Naive thymus-derived CD8-positive, alpha-beta T cell (primary cell): ENCODE measurements at regions not wholly inside any gene's neighbourhood (a gene's known extent, or its start where the extent isn't known, plus 50 kb on each side); places are given as distances from the start of the nearest gene placed in this dataset.

Experiments
- ATAC-seq, 2 donors: fragments of 150-1000 bp; cut with Tn5 transposase in 1 of 2; sonication (Bioruptor Pico), chemical (Tn5 transposase) in 1 of 2; 1 replicate in 1 of 2; 2 replicates in 1 of 2; pipeline ENCODE4 v1.10.0; 2021; ENCODE audit warnings: mild to moderate bottlenecking in 2 of 2, moderate library complexity in 2 of 2
- POLR2A ChIA-PET: fragments of 350-600 bp; sonication (Branson Sonifier 250); formaldehyde crosslinking; loops from one replicate; lab custom pipeline; 2021; ENCODE audit warnings: antibody characterized with exemption; lab: Charles Lee
- DNase-seq, 10 donors: peaks; one replicate each; pipeline versions ENCODE4 v3.0.0 to v3.0.0-alpha.2; 2020 to 2022
- H3K27ac Mint-ChIP-seq, 10 donors: one replicate each; pipeline ENCODE4 v1.8.0; 2020 to 2022; ENCODE audit warnings: mild to moderate bottlenecking in 10 of 10, mixed read lengths in 10 of 10, moderate library complexity in 4 of 10, inconsistent platforms in 1 of 10
- H3K27me3 Mint-ChIP-seq, 5 donors: one replicate each; pipeline ENCODE4 v1.8.0; 2021 to 2022; ENCODE audit warnings: mixed read lengths in 5 of 5
- H3K36me3 Mint-ChIP-seq, 3 donors: one replicate each; pipeline ENCODE4 v1.8.0; 2020 to 2022; ENCODE audit warnings: mixed read lengths in 3 of 3, mild to moderate bottlenecking in 2 of 3, inconsistent platforms in 1 of 3
- H3K4me1 Mint-ChIP-seq, 4 donors: one replicate each; pipeline ENCODE4 v1.8.0; 2021 to 2022; ENCODE audit warnings: mixed read lengths in 4 of 4
- H3K4me3 Mint-ChIP-seq, 10 donors: one replicate each; pipeline ENCODE4 v1.8.0; 2020 to 2022; ENCODE audit warnings: mild to moderate bottlenecking in 10 of 10, mixed read lengths in 10 of 10, moderate library complexity in 6 of 10, inconsistent platforms in 1 of 10
- H3K9me3 Mint-ChIP-seq, 9 donors: one replicate each; pipeline ENCODE4 v1.8.0; 2020 to 2022; ENCODE audit warnings: mixed read lengths in 9 of 9, mild to moderate bottlenecking in 3 of 9, inconsistent platforms in 1 of 9, moderate library complexity in 1 of 9

DNA sequence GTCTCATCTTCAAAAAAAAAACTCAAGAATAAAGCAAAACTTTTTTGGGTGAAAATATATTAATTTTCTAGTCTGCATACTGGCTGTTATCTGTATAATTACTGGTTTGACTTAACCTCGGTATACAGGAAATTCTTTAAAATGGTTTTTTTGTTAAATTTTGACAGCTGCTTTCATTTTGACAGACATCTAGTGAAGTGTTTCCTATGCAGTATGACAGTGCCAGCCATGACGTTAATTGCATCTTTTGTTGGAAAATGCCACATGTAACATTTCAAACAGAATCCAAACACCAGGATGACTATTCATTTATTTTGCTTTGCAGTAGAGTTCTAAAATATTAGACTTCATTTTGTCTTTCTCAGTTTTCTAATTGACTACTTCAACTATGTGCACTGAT, 460.4 kb downstream of the NXPH1 start:
- Mint-ChIP-seq H3K4me1 (no peaks in the 10 kb centered on the region), H3K4me3 (no peak overlapping the region), H3K9me3 (peaks cover 0 to 26% (median 10%) of the 10 kb centered on the region in 9 donors), H3K27ac (no peak overlapping the region), H3K36me3 (peaks cover 0 to 8% (median 0%) of the 10 kb centered on the region in 3 donors), H3K27me3 (no peaks in the 10 kb centered on the region)
- ATAC-seq: no peak
- DNase-seq: no peak
- POLR2A ChIA-PET: no interaction called here

DNA sequence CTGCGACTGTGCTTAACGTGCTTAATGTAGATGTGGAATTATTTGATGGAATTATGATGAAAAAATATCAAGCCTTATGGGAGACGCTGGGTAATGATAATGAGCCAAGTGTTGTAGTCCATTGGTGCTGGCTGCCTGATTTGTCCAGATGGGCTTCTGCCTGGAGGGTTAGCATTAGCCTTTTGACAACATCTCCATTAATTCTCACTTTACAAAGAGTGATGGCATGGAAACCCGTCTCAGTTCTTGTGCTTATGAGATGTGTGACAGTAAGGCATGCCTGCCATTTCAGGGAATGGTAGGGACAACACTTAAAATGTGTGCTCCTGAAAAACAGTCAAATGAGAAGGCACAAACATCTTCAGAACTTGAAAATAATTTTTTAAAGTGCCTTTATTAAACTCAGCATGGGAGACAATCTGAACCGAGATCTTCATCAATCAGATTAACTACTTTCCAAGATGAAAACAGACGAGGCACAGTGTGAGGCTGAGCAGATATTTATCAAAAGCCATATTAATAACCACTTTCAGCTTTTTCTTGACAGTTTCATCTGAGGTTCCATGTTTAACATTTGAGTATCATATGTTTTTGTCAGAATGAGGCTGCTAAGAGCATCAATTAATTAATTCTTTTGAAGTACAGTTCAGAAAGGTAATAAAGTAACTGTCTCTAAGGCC, 473.1 kb downstream of the NXPH1 start:
- Mint-ChIP-seq H3K4me3 (no peak overlapping the region), H3K27ac (no peak overlapping the region), H3K36me3 (no peaks in the 10 kb centered on the region), H3K27me3 (no peaks in the 10 kb centered on the region), H3K9me3 (peaks cover 0 to 3% (median 0%) of the 10 kb centered on the region in 9 donors), H3K4me1 (no peaks in the 10 kb centered on the region)
- no peak for ATAC-seq
- DNase-seq: no peak
- POLR2A ChIA-PET: no interaction called here

- H3K4me1 Mint-ChIP-seq: no peaks in the 10 kb centered on the region
- POLR2A ChIA-PET: no interaction called here
These were observed 475.5 kb downstream of the NXPH1 start for GRCh38 chr7:8908889-8909288.

GRCh38 chr7:8913682-8914081, 480.3 kb downstream of the NXPH1 start:
- ATAC-seq: no peak
- no peaks in the 10 kb centered on the region for H3K27me3 Mint-ChIP-seq

More at GRCh38 chr7:8908889-8909288, 475.5 kb downstream of the NXPH1 start:
- no peak overlapping the region for H3K27ac Mint-ChIP-seq
- ATAC-seq (no peak), DNase-seq (no peak)
- H3K27me3 Mint-ChIP-seq: no peaks in the 10 kb centered on the region
- no peaks in the 10 kb centered on the region for H3K36me3 Mint-ChIP-seq
- no peak overlapping the region for H3K4me3 Mint-ChIP-seq
- peaks cover 0 to 4% (median 0%) of the 10 kb centered on the region in 9 donors for H3K9me3 Mint-ChIP-seq

DNA sequence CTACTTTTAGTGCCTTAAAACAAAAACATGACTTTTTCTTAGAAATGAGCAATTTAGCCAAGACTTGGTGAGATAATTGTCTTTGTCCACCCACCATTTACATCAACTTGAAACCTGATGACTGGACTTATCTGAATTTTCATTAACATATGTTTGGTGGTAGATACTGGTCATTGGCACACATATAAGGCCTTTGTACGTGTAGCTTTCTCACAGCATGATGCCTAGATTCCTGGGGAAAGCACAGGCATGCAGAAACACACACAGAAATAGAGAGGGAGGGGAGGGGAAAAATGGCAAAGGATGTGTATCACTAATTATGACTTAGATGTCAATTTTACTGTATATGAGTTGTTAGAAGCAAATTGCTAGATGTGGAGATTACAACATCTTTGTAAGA, 488.4 kb downstream of the NXPH1 start:
- H3K9me3 Mint-ChIP-seq: peaks cover 0 to 19% (median 7%) of the 10 kb centered on the region in 9 donors
- no peaks in the 10 kb centered on the region for H3K36me3 Mint-ChIP-seq
- H3K27ac Mint-ChIP-seq: no peak overlapping the region
- ATAC-seq: no peak
- no peak for DNase-seq
- POLR2A ChIA-PET: no interaction called here
- no peaks in the 10 kb centered on the region for H3K27me3 Mint-ChIP-seq
- H3K4me1 Mint-ChIP-seq: no peaks in the 10 kb centered on the region
- H3K4me3 Mint-ChIP-seq: no peak overlapping the region

More at GRCh38 chr7:8913682-8914081, 480.3 kb downstream of the NXPH1 start:
- POLR2A ChIA-PET: no interaction called here
- Mint-ChIP-seq H3K4me3 (no peak overlapping the region), H3K9me3 (peaks cover 0 to 12% (median 2%) of the 10 kb centered on the region in 9 donors), H3K36me3 (no peaks in the 10 kb centered on the region), H3K4me1 (no peaks in the 10 kb centered on the region), H3K27ac (no peak overlapping the region)
- DNase-seq: no peak

DNA sequence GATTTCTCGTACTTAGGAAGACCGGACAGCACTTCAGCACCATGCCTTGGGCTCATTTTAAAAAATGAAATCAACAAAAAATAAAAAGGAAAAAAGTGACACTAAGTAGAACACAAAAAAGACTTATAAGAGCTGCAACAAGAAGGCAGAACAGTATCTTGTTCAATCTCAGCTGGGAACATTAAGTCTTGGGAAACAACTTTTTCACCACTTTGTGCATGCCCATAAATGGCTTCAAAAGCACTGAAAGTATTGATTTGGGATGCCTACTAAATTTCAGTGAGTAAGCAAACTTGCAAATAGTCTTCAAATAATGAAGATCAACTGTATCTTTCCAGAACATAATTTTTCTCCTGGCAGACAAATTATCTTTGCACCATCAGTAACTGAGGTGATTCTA, 489.3 kb downstream of the NXPH1 start:
- POLR2A ChIA-PET: no interaction called here
- no peaks in the 10 kb centered on the region for H3K36me3 Mint-ChIP-seq
- no peaks in the 10 kb centered on the region for H3K27me3 Mint-ChIP-seq
- ATAC-seq (no peak), DNase-seq (no peak)
- H3K4me1 Mint-ChIP-seq: no peaks in the 10 kb centered on the region
- H3K9me3 Mint-ChIP-seq: peaks cover 0 to 19% (median 7%) of the 10 kb centered on the region in 9 donors
- H3K27ac Mint-ChIP-seq: no peak overlapping the region
- no peak overlapping the region for H3K4me3 Mint-ChIP-seq

DNA sequence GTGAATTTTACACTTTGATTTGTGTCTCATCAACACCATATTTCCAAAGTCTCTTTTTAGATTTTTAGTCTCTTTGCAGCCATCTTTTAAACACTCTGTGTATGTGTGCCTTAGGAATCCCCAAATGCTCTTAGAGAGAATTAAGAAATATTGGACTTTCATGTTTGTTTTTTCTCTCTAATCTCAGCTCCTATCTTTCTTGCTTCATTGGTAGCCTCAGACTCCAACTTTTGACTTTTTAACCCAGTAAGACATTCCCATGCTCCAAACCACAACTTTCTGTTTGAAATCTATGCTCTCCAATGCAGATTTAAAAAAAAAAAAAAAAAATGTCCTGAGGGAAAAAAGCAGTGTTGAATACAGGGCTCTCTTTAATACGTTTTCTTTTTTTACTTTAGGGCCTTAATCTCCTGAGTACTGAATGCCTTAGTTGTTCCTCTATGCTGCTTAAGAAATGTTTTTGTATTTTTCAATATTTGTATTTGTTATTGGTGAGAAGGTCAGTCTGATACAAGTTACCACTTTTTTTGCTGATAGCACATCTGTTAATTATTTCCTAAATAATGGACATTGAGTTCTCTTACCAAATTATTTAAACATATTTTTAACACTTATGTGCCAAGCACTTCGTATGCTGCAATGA, 489.9 kb downstream of the NXPH1 start:
- ATAC-seq: no peak
- no peak for DNase-seq
- POLR2A ChIA-PET: no interaction called here
- Mint-ChIP-seq H3K27me3 (no peaks in the 10 kb centered on the region), H3K4me1 (no peaks in the 10 kb centered on the region), H3K27ac (no peak overlapping the region), H3K36me3 (no peaks in the 10 kb centered on the region), H3K4me3 (no peak overlapping the region), H3K9me3 (peaks cover 0 to 15% (median 7%) of the 10 kb centered on the region in 9 donors)

DNA sequence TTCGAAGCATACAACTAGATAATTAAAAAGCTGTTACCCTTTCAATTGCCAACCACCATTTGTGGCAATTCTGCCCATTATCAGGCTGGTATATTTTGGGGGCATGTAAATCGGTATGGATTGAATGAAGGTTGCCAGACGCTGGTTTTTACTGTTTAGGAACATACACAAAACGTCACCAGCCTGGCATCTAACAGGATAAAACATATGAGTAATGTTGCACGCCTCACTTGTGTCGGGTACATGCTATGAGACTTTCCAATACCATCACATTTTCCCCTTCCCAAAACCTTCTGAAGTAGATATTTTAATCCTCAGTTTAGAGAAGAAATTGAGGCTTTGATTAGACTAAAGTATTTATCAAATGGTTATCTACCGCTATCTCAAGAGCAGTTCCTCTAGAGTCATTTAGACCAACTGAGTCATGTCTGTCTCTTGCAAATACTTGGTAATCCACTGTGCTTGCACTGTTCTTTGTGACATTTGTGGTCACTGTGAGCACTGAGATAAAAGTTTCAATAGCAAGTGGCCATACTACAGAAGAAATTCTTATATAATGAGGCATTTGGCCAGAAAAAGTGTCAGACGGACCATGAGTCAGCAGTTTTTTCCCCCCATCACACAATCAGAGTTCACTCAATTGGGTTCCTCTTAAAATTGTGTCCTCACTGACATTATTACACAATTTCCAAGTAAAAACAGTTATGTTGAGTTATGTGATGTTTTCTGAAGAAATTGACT, 498.7 kb downstream of the NXPH1 start:
- DNase-seq (no peak), ATAC-seq (no peak)
- Mint-ChIP-seq H3K4me3 (no peak overlapping the region), H3K27me3 (peaks cover 0 to 1% (median 0%) of the 10 kb centered on the region in 5 donors), H3K4me1 (no peaks in the 10 kb centered on the region), H3K36me3 (no peaks in the 10 kb centered on the region), H3K27ac (no peak overlapping the region), H3K9me3 (peaks cover 0 to 18% (median 2%) of the 10 kb centered on the region in 9 donors)
- POLR2A ChIA-PET: no interaction called here

DNA sequence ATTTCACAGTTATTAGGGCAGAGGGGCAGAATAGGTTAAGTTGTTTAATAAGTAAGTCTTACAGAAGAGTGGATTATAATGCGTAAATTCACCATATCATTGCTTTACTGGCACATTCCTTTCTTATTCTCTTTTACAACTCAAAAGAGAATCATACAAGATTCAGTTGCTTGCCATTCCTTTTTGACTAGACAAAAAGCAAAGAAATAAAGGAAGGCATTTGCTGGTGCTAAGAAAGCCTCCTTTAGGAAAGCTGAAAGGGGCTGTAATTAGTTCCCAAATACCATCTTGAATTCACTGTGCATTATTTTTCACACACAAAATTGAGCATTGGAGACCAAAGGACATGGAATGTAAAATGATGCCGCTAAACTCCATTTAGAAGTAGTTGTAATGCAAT, 499.3 kb downstream of the NXPH1 start:
- DNase-seq (no peak), ATAC-seq (no peak)
- Mint-ChIP-seq H3K27me3 (peaks cover 0 to 1% (median 0%) of the 10 kb centered on the region in 5 donors), H3K27ac (no peak overlapping the region), H3K36me3 (no peaks in the 10 kb centered on the region), H3K4me1 (no peaks in the 10 kb centered on the region), H3K4me3 (no peak overlapping the region), H3K9me3 (peaks cover 0 to 18% (median 2%) of the 10 kb centered on the region in 9 donors)
- POLR2A ChIA-PET: no interaction called here

GRCh38 chr7:8937204-8937603, 503.8 kb downstream of the NXPH1 start:
- no peak overlapping the region for H3K4me3 Mint-ChIP-seq
- ATAC-seq: no peak
- H3K27me3 Mint-ChIP-seq: peaks cover 0 to 1% (median 0%) of the 10 kb centered on the region in 5 donors
- no peak overlapping the region for H3K27ac Mint-ChIP-seq
- H3K36me3 Mint-ChIP-seq: no peaks in the 10 kb centered on the region
- no peaks in the 10 kb centered on the region for H3K4me1 Mint-ChIP-seq
- POLR2A ChIA-PET: no interaction called here
- peaks cover 0 to 33% (median 6%) of the 10 kb centered on the region in 9 donors for H3K9me3 Mint-ChIP-seq
- DNase-seq: no peak

- H3K4me3 Mint-ChIP-seq: no peak overlapping the region
- no peak overlapping the region for H3K27ac Mint-ChIP-seq
- H3K4me1 Mint-ChIP-seq: no peaks in the 10 kb centered on the region
- no peaks in the 10 kb centered on the region for H3K36me3 Mint-ChIP-seq
- H3K27me3 Mint-ChIP-seq: peaks cover 0 to 1% (median 0%) of the 10 kb centered on the region in 5 donors
- H3K9me3 Mint-ChIP-seq: peaks cover 0 to 37% (median 8%) of the 10 kb centered on the region in 9 donors
- ATAC-seq: no peak
- no peak for DNase-seq
- POLR2A ChIA-PET: no interaction called here
These were observed 504.8 kb downstream of the NXPH1 start for GRCh38 chr7:8938044-8938805.

DNA sequence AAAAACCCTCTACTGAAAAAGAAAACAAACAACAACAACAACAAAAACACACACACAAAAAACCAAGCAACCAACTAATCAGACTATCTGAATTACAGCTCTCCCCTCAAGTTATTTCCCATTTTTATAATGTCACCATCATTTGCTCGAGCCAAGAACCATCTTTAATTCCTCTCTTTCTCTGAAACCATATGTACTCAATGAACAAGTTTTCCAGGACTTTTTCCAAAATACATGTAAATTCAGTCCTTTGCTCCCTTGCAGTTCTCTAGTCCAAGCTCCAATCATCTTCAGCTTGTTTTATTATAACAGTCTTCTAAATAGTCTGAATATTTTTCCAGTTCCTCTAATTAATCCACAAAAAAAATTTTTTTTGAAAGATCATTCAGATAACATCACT, 506.0 kb downstream of the NXPH1 start:
- H3K27me3 Mint-ChIP-seq: peaks cover 0 to 1% (median 0%) of the 10 kb centered on the region in 5 donors
- DNase-seq (no peak), ATAC-seq (no peak)
- H3K9me3 Mint-ChIP-seq: peaks cover 0 to 39% (median 10%) of the 10 kb centered on the region in 9 donors
- no peaks in the 10 kb centered on the region for H3K36me3 Mint-ChIP-seq
- no peak overlapping the region for H3K4me3 Mint-ChIP-seq
- H3K27ac Mint-ChIP-seq: no peak overlapping the region
- POLR2A ChIA-PET: no interaction called here
- H3K4me1 Mint-ChIP-seq: no peaks in the 10 kb centered on the region
